MM.1S (cell line): ENCODE measurements at regions not wholly inside any gene's neighbourhood (a gene's known extent, or its start where the extent isn't known, plus 50 kb on each side); places are given as distances from the start of the nearest gene placed in this dataset.

Source experiments
- CTCF ChIP-seq: fragments of 300-600 bp; sonication (generic); IDR thresholded peaks from 2 replicates; pipeline ENCODE4 v1.5.1; 2016; ENCODE audit warnings: antibody characterized with exemption, low read length, mixed read lengths
- EZH2phosphoT487 ChIP-seq: fragments of 300-600 bp; sonication (generic); IDR thresholded peaks from 2 replicates; pipeline ENCODE4 v1.6.1; 2018; ENCODE audit warnings: antibody characterized with exemption, low read length

GRCh38 chr3:182389071-182389815 is 404.1 kb upstream of the ATP11B start:
- TF ChIP-seq EZH2phosphoT487 (no peak), CTCF (no peak)
